ENCODE measurements at regions not wholly inside any gene's neighbourhood (a gene's known extent, or its start where the extent isn't known, plus 50 kb on each side); places are given as distances from the start of the nearest gene placed in this dataset.

- TF ChIP-seq CTCF (IDR thresholded peaks at IDR 0.05), result no peak
- no peak for TF ChIP-seq ZFX (IDR thresholded peaks at IDR 0.05; ENCODE audit: borderline replicate concordance)
Measured at GRCh38 chr20:51888291-51888690, 86.0 kb upstream of the SALL4 start.

Data from 22Rv1 (cell line).